Activated CD4-positive, alpha-beta T cell treated with anti-CD3 and anti-CD28 coated beads, Interleukin-2, amount 10 ng/mL, durations not matched to agents 7 days and 5 days (primary cell): ENCODE measurements at regions not wholly inside any gene's neighbourhood (a gene's known extent, or its start where the extent isn't known, plus 50 kb on each side); places are given as distances from the start of the nearest gene placed in this dataset.
"Not testable (repeated sequence)": the region's sequence is repeated elsewhere in the genome, so short reads cannot be mapped to it uniquely, and the experiment has no call there.

ENCODE experiments used
- CTCF ChIA-PET: fragments of 350-600 bp; sonication (Branson Sonifier 250); formaldehyde crosslinking; loops from one replicate; lab custom pipeline; 2021; ENCODE audit warnings: antibody characterized with exemption; lab: Charles Lee
- POLR2A ChIA-PET: fragments of 350-600 bp; sonication (Branson Sonifier 250); formaldehyde crosslinking; loops from one replicate; lab custom pipeline; 2021; ENCODE audit warnings: antibody characterized with exemption; lab: Charles Lee
- DNase-seq: peaks from one replicate; pipeline ENCODE4 v3.0.0-alpha.2; 2020
- H3K27ac Mint-ChIP-seq: one replicate; pipeline ENCODE4 v1.8.0; 2021; ENCODE audit warnings: mild to moderate bottlenecking, moderate library complexity, mixed read lengths
- H3K27me3 Mint-ChIP-seq: one replicate; pipeline ENCODE4 v1.8.0; 2021; ENCODE audit warnings: mixed read lengths
- H3K36me3 Mint-ChIP-seq: one replicate; pipeline ENCODE4 v1.8.0; 2021; ENCODE audit warnings: low read depth, mixed read lengths
- H3K4me1 Mint-ChIP-seq: one replicate; pipeline ENCODE4 v1.8.0; 2021; ENCODE audit warnings: mixed read lengths
- H3K4me3 Mint-ChIP-seq: one replicate; pipeline ENCODE4 v1.8.0; 2021; ENCODE audit warnings: mild to moderate bottlenecking, moderate library complexity, mixed read lengths
- H3K9me3 Mint-ChIP-seq: one replicate; pipeline ENCODE4 v1.8.0; 2021; ENCODE audit warnings: mixed read lengths

GRCh38 chr21:35274090-35274489 is 225.0 kb upstream of the RUNX1 start:
- Mint-ChIP-seq H3K27ac (no peak overlapping the region), H3K4me3 (no peak overlapping the region), H3K4me1 (no peaks in the 10 kb centered on the region), H3K36me3 (no peaks in the 10 kb centered on the region), H3K9me3 (peaks cover 2% of the 10 kb centered on the region), H3K27me3 (peaks cover 2% of the 10 kb centered on the region)
- DNase-seq = no peak
- CTCF ChIA-PET = no interaction called here
- POLR2A ChIA-PET = no interaction called here

GRCh38 chr21:35273333-35273732 is 224.2 kb upstream of the RUNX1 start:
- POLR2A ChIA-PET = no interaction called here
- no peak for DNase-seq
- H3K9me3 Mint-ChIP-seq = peaks cover 2% of the 10 kb centered on the region
- no peak overlapping the region for H3K27ac Mint-ChIP-seq
- H3K4me3 Mint-ChIP-seq = no peak overlapping the region
- H3K4me1 Mint-ChIP-seq = no peaks in the 10 kb centered on the region
- CTCF ChIA-PET = no interaction called here
- H3K27me3 Mint-ChIP-seq = no peaks in the 10 kb centered on the region
- no peaks in the 10 kb centered on the region for H3K36me3 Mint-ChIP-seq

GRCh38 chr21:35271344-35272118 is 222.4 kb upstream of the RUNX1 start:
- H3K9me3 Mint-ChIP-seq, DNase-seq, H3K4me1 Mint-ChIP-seq, H3K36me3 Mint-ChIP-seq, H3K4me3 Mint-ChIP-seq, H3K27ac Mint-ChIP-seq, H3K27me3 Mint-ChIP-seq, CTCF ChIA-PET, POLR2A ChIA-PET: not testable (repeated sequence)

- Mint-ChIP-seq H3K27me3 (no peaks in the 10 kb centered on the region), H3K36me3 (no peaks in the 10 kb centered on the region), H3K9me3 (peaks cover 2% of the 10 kb centered on the region), H3K4me3 (no peak overlapping the region), H3K4me1 (no peaks in the 10 kb centered on the region), H3K27ac (no peak overlapping the region)
- CTCF ChIA-PET = interaction anchor here (0.6 kb wide), 1 partner anchor 844 kb away, joined by 5 read pairs; no protein-coding TSS in a partner anchor
- DNase-seq = no peak
- POLR2A ChIA-PET = no interaction called here
Observed at GRCh38 chr21:35268817-35269216, 219.7 kb upstream of the RUNX1 start.

- ChIA-PET CTCF (interaction anchor here (0.6 kb wide), 1 partner anchor 844 kb away, joined by 5 read pairs; no protein-coding TSS in a partner anchor), POLR2A (no interaction called here)
- no peak overlapping the region for H3K4me3 Mint-ChIP-seq
- H3K9me3 Mint-ChIP-seq = peaks cover 2% of the 10 kb centered on the region
- H3K27me3 Mint-ChIP-seq = no peaks in the 10 kb centered on the region
- no peak overlapping the region for H3K27ac Mint-ChIP-seq
- no peaks in the 10 kb centered on the region for H3K4me1 Mint-ChIP-seq
- no peak for DNase-seq
- no peaks in the 10 kb centered on the region for H3K36me3 Mint-ChIP-seq
Observed at GRCh38 chr21:35268261-35268660, 219.2 kb upstream of the RUNX1 start.

GRCh38 chr21:35266546-35266945 is 217.4 kb upstream of the RUNX1 start:
- Mint-ChIP-seq H3K27ac (no peak overlapping the region), H3K4me3 (no peak overlapping the region), H3K36me3 (no peaks in the 10 kb centered on the region)

GRCh38 chr21:35265170-35265877 is 216.2 kb upstream of the RUNX1 start:
- Mint-ChIP-seq H3K36me3 (no peaks in the 10 kb centered on the region), H3K9me3 (peaks cover 2% of the 10 kb centered on the region), H3K4me3 (no peak overlapping the region), H3K27ac (no peak overlapping the region), H3K4me1 (no peaks in the 10 kb centered on the region), H3K27me3 (no peaks in the 10 kb centered on the region)
- POLR2A ChIA-PET = no interaction called here
- CTCF ChIA-PET = no interaction called here
- DNase-seq = no peak

More at GRCh38 chr21:35266546-35266945, 217.4 kb upstream of the RUNX1 start:
- Mint-ChIP-seq H3K27me3 (no peaks in the 10 kb centered on the region), H3K9me3 (peaks cover 2% of the 10 kb centered on the region), H3K4me1 (no peaks in the 10 kb centered on the region)
- ChIA-PET CTCF (no interaction called here), POLR2A (no interaction called here)
- DNase-seq = no peak

- H3K4me3 Mint-ChIP-seq = no peak overlapping the region
- H3K27ac Mint-ChIP-seq = no peak overlapping the region
- ChIA-PET POLR2A (no interaction called here), CTCF (no interaction called here)
- no peaks in the 10 kb centered on the region for H3K9me3 Mint-ChIP-seq
- peaks cover 2% of the 10 kb centered on the region for H3K27me3 Mint-ChIP-seq
- no peak for DNase-seq
- H3K4me1 Mint-ChIP-seq = no peaks in the 10 kb centered on the region
- H3K36me3 Mint-ChIP-seq = no peaks in the 10 kb centered on the region
Observed at GRCh38 chr21:35259457-35259856, 210.4 kb upstream of the RUNX1 start.

- Mint-ChIP-seq H3K27ac (no peak overlapping the region), H3K36me3 (no peaks in the 10 kb centered on the region), H3K9me3 (peaks cover 2% of the 10 kb centered on the region), H3K4me1 (no peaks in the 10 kb centered on the region), H3K4me3 (no peak overlapping the region), H3K27me3 (peaks cover 2% of the 10 kb centered on the region)
- ChIA-PET POLR2A (no interaction called here), CTCF (no interaction called here)
- DNase-seq = no peak
Observed at GRCh38 chr21:35258521-35258920, 209.4 kb upstream of the RUNX1 start.

- Mint-ChIP-seq H3K27me3 (peaks cover 2% of the 10 kb centered on the region), H3K9me3 (peaks cover 2% of the 10 kb centered on the region), H3K27ac (no peak overlapping the region), H3K4me3 (no peak overlapping the region), H3K4me1 (no peaks in the 10 kb centered on the region), H3K36me3 (no peaks in the 10 kb centered on the region)
- no peak for DNase-seq
- ChIA-PET POLR2A (no interaction called here), CTCF (interaction anchor here (1.0 kb wide), 1 partner anchor 206 kb away, joined by 3 read pairs; no protein-coding TSS in a partner anchor)
Observed at GRCh38 chr21:35257413-35257812, 208.3 kb upstream of the RUNX1 start.

- Mint-ChIP-seq H3K9me3 (peaks cover 5% of the 10 kb centered on the region), H3K4me3 (no peak overlapping the region), H3K4me1 (no peaks in the 10 kb centered on the region), H3K27ac (no peak overlapping the region), H3K36me3 (no peaks in the 10 kb centered on the region), H3K27me3 (peaks cover 2% of the 10 kb centered on the region)
- POLR2A ChIA-PET = no interaction called here
- no peak for DNase-seq
- CTCF ChIA-PET = no interaction called here
Observed at GRCh38 chr21:35256468-35256988, 207.4 kb upstream of the RUNX1 start.

- ChIA-PET POLR2A (no interaction called here), CTCF (interaction anchor here (1.2 kb wide), 1 partner anchor 30 kb away, joined by 4 read pairs; no protein-coding TSS in a partner anchor)
- Mint-ChIP-seq H3K27me3 (peaks cover 2% of the 10 kb centered on the region), H3K4me3 (no peak overlapping the region), H3K36me3 (peaks cover 4% of the 10 kb centered on the region), H3K9me3 (peaks cover 17% of the 10 kb centered on the region), H3K27ac (no peak overlapping the region), H3K4me1 (no peaks in the 10 kb centered on the region)
- no peak for DNase-seq
Observed at GRCh38 chr21:35254765-35255138, 205.7 kb upstream of the RUNX1 start.
